SU-DHL-6 (cell line): ENCODE measurements at regions not wholly inside any gene's neighbourhood (a gene's known extent, or its start where the extent isn't known, plus 50 kb on each side); places are given as distances from the start of the nearest gene placed in this dataset.

Experiments used
- CTCF ChIP-seq: fragments of 200-600 bp; sonication (generic); IDR thresholded peaks from one replicate; pipeline ENCODE4 v1.5.1; 2017; ENCODE audit warnings: antibody characterized with exemption, mild to moderate bottlenecking, low read length, moderate library complexity; ENCODE audit not compliant: insufficient read depth, poor library complexity, severe bottlenecking
- EZH2phosphoT487 ChIP-seq: fragments of 200-600 bp; sonication (generic), shearing (Covaris generic); conservative IDR thresholded peaks from 2 replicates; pipeline ENCODE4 v1.6.1; 2018; ENCODE audit warnings: mild to moderate bottlenecking, antibody characterized with exemption, low read length, moderate library complexity, mixed read lengths

DNA sequence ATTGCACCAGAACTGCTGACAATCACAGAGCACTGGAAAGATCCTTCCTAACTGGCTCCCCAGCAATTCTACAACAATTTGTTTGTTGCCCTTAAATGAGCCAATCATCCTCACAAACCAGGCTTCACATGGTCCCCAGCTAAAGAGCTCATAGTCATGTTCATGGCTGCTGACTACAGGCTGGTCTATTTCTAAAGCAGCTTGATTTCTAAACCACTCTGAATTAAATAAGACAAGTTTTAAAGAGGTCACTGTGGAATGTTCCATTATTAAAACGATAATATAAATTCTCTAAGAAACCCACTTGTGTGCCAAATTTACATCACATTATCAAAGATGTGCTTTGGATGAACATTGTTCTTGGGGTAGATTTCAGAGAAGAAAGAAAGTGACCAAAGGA, 110.7 kb downstream of the COPS8 start:
- TF ChIP-seq EZH2phosphoT487, result no peak
- no peak for TF ChIP-seq CTCF
